HCT116 (cell line): ENCODE measurements at regions not wholly inside any gene's neighbourhood (a gene's known extent, or its start where the extent isn't known, plus 50 kb on each side); places are given as distances from the start of the nearest gene placed in this dataset.

Experiments
- CBX3 ChIP-seq: IDR thresholded peaks from 2 replicates; pipeline ENCODE4 v1.6.1; 2012; ENCODE audit warnings: low read depth
- CEBPB ChIP-seq: IDR thresholded peaks from 2 replicates; pipeline ENCODE4 v1.6.1; 2012; ENCODE audit warnings: low read depth
- EZH2 ChIP-seq: fragments of 200-600 bp; sonication (generic); IDR thresholded peaks from 2 replicates; pipeline ENCODE4 v1.6.1; 2017; ENCODE audit warnings: antibody characterized with exemption, mixed run types
- FOSL1 ChIP-seq: IDR thresholded peaks from 2 replicates; pipeline ENCODE4 v1.6.1; 2012; ENCODE audit warnings: low read depth
- JUND ChIP-seq: IDR thresholded peaks from 2 replicates; pipeline ENCODE4 v1.6.1; 2012
- MAX ChIP-seq: IDR thresholded peaks from 2 replicates; pipeline ENCODE4 v1.6.1; 2012
- POLR2A ChIP-seq: IDR thresholded peaks from 2 replicates; pipeline ENCODE4 v1.7.0; 2011; ENCODE audit warnings: borderline replicate concordance; ENCODE audit not compliant: insufficient read depth, insufficient read length; ENCODE audit errors: extremely low read depth
- POLR2AphosphoS5 ChIP-seq: IDR thresholded peaks from 2 replicates; pipeline ENCODE4 v1.6.1; 2011; ENCODE audit warnings: mild to moderate bottlenecking, low read depth, low read length, moderate library complexity
- REST ChIP-seq: IDR thresholded peaks from 2 replicates; pipeline ENCODE4 v1.6.1; 2012; ENCODE audit warnings: low read depth
- SIN3A ChIP-seq: IDR thresholded peaks from 2 replicates; pipeline ENCODE4 v1.6.1; 2012; ENCODE audit warnings: low read depth
- ZFX ChIP-seq: fragments of 450-650 bp; IDR thresholded peaks from 2 replicates; pipeline ENCODE4 v1.6.1; 2017
- ZNF274 ChIP-seq: fragments of 200-500 bp; sonication (Bioruptor generic); IDR thresholded peaks from 2 replicates; pipeline ENCODE4 v1.6.1; 2014; ENCODE audit warnings: mild to moderate bottlenecking, low read depth, low read length, inconsistent platforms
- TF ChIP-seq, protein P1 (sequence below), 3 experiments: fragments of 200-600 bp in 1 of 3; sonication (generic) in 1 of 3; IDR thresholded peaks in 2 of 3; conservative IDR thresholded peaks in 1 of 3; 2 replicates each; pipeline ENCODE4 v1.5.1; 2012 to 2017; ENCODE audit warnings: low read depth in 2 of 3, low read length in 2 of 3, antibody characterized with exemption in 1 of 3, borderline replicate concordance in 1 of 3, control low read depth in 1 of 3, mild to moderate bottlenecking in 1 of 3, mixed read lengths in 1 of 3, mixed run types in 1 of 3, moderate library complexity in 1 of 3; ENCODE audit not compliant: insufficient read depth in 1 of 3

DNA sequence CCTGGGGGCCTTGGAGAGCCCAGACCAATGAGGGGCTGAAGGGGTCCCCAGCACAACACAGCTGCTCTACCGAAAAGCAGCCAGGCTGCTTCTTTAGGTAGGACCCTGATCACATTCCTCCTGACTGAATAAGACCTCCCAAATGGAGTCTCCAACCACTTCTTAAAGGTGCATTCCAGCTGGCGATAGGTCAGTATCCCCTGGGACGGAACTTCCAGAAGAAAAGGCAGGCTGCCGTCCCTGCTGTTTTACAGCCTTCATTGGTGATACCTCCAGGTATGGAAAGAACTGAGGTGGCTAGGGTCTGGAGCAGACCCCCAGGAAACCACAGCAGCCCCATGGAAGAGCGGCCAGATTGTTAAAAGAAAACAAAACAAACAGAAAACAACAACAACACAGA, 340.6 kb downstream of the BTG1 start:
- TF ChIP-seq SIN3A (no peak), JUND (no peak), EZH2 (no peak), CEBPB (no peak), POLR2A (no peak), ZNF274 (no peak), REST (no peak), MAX (no peak), FOSL1 (no peak), ZFX (no peak), CBX3 (no peak), POLR2AphosphoS5 (no peak)
- TF ChIP-seq, protein P1, sequence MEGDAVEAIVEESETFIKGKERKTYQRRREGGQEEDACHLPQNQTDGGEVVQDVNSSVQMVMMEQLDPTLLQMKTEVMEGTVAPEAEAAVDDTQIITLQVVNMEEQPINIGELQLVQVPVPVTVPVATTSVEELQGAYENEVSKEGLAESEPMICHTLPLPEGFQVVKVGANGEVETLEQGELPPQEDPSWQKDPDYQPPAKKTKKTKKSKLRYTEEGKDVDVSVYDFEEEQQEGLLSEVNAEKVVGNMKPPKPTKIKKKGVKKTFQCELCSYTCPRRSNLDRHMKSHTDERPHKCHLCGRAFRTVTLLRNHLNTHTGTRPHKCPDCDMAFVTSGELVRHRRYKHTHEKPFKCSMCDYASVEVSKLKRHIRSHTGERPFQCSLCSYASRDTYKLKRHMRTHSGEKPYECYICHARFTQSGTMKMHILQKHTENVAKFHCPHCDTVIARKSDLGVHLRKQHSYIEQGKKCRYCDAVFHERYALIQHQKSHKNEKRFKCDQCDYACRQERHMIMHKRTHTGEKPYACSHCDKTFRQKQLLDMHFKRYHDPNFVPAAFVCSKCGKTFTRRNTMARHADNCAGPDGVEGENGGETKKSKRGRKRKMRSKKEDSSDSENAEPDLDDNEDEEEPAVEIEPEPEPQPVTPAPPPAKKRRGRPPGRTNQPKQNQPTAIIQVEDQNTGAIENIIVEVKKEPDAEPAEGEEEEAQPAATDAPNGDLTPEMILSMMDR (IDR thresholded peaks at IDR 0.05 in 2 of 3, conservative IDR thresholded peaks at IDR 0.05 in 1 of 3; ENCODE audit: borderline replicate concordance in 1 of 3, insufficient read depth in 1 of 3, low read depth in 2 of 3, low read length in 2 of 3) = no peak
